Amniotic stem cell (primary cell): ENCODE measurements at regions not wholly inside any gene's neighbourhood (a gene's known extent, or its start where the extent isn't known, plus 50 kb on each side); places are given as distances from the start of the nearest gene placed in this dataset.

Source experiments
- DNase-seq: peaks from one replicate; lab custom pipeline; 2025; lab: John Stamatoyannopoulos, UW

DNA sequence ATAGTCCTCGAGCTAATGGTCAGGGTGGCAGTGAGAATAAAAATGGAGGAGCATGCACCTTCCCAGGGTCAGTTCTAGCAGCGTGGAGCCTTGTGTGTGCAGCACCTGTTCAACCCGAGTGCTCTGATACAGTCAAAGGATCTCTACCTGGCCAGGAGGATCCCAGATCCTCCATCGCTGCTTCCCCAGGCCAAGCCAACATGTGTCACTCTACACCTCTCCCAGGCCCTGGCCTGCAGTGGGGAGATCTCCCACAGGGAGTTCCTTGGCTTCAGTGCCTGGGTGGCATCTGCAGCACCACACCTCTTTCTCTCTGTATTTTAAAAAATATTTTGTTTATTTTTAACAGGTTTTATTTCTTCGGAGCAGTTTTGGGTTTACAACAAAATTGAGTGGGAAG, 414.8 kb upstream of the C2CD4B start:
- DNase-seq = no peak

DNA sequence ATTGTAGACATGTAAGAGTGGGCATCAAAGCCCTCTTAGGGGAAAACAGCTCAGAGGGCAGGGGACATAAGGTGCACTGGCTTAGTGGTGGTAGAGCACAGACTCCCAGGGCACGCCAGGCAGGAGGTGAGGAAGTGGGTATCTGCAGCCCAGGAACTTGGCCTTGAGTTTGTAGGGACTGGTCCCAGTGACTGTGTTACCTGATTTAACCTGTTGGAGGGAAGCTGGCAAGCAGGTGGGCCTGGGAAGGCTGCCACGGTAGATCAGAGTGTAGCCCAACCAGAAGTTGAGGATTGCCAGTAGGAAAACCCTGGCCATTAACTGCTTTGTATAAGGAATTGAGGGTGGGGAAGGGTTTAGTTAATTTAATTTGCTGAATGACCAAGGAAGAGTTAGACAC, 417.5 kb upstream of the C2CD4B start:
- no peak for DNase-seq

DNA sequence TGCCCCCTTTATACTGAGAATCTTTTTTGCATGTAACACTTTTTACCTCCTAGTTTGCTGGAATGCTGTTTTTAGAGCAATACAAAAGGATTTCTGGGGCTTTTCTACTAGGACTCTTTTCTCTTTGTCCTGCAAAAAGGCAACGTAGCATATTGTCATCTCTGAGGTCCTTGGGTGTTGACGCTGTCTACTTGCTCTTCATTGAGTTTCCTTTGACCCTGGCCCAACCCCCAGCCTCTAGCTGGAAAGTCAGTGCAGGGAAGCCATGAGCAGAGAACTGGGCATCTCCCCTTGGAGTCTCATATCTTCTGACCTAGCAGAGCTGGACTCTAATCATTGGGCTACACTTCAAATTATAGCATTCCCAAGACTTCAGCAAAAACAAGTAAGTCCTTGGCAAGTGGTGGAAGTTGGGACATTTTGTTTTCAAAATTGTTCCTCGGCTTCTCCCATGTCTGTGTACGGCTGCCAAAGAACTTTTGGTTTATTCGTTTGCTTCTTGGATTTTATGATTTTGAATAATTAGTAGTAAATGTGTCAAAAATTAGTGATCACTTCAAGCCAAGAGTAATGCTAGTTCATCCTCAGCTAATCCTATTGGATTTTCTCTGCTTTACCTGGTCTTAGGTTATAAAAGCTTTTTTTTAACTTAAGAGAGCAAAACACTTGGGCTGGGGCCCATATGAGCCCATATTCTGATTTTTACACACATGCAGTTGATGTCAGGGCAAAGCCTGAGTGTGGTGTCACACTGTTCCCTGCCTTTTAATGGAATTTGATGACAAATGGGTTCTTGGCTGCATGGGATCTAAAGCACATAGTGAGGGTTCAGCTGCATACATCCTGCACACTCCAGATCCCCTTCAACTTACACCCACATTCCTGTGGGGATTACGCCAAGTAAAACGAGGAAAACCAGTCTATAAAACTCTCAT, 419.5 kb upstream of the C2CD4B start:
- no peak for DNase-seq

DNA sequence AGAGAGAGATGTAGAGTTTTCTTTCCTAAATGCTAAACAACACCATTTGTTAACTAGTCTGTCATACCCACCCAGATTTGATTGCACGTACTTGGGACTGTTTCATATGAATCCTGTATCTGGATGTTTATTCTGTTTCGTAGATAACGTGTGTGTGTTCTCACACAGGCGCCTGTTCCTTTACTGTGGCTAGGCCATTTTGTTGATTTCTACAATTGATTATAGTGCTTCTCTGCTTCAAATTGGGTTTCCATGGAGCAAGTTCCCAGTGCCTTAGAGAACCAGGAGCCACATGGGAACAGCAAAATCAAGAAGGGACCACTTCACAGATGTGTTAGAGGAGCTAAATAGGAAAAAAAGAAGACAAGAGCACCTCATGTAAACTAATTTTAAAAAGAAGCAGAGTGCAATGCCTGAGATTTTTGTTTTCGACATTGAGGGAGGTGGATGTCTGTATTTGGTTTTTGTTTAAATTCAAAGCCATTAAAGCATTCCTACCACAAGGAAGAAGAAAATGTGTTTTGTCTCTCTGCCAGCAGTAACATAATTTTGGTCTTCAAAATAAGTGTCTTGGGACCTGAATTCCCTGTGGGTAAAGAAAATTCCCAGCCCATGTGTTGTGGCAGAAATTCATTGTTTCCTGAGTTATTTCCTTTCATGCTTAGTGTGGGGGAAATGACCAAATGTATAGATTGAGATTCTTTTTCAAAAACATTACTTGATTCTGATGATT, 424.0 kb upstream of the C2CD4B start:
- no peak for DNase-seq

DNA sequence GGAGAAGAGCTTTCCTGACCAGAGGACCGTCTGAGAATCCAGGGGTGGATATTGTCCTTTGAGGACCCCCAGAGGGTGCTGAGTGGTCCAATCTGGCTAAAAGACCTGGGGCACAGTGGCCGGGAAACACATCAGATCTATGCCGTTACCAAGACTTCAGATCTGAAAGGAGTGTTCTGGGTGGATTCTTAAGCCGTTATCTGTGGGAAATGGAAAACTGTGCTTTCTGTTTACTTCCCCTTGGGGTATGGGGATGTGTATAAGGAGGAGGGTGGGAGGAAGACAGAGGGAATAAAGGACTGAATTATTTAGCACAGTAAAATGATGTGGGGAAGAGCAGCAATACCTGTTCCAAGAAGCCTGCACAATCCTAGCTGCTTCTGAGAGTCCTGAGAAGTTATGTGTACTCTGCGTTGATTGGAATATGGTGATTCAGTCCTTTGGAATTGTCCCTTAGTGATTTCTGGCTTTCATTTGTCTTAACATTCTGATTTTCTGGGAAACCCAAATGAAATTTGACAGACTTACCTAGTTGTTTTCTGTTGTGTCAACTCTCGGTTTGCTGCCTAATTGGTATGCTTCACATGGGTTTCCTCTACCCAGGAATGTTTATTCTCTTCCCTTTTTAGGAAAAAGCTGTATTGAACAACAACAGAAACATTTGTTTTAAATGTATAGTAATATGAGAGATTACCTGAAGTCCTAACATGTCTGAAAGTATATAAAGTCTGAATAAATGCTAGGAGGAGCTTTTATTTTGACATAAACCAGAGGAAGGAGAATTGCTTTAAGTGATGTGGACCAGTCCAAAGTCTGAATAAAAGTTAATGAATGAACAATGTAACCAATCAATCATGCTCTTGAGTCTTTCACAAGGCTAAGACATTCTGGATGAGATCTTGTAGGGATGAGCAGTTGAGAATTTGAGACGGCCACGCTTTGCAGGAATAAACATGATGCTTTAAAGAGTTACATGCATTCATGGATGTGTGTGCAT, 427.1 kb upstream of the C2CD4B start:
- no peak for DNase-seq

DNA sequence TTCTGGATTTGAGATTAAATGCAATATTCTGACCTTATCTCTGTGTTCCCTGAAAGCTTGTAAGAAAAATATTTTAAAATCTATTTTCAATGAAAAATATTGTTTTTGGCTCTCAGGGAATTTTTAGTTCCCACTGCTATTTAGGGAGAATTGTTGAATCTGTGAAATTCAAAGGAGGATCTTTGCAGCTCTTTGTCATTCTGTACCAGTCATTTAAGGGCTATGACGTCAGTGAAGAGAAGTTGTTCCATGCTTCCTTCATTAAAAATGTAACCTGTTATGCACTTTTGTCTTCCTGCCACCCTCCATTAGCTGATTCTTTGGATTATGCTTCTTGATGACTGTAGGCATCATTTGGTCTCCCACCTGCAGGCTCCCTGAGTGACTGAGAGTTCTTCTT, 427.8 kb upstream of the C2CD4B start:
- no peak for DNase-seq

DNA sequence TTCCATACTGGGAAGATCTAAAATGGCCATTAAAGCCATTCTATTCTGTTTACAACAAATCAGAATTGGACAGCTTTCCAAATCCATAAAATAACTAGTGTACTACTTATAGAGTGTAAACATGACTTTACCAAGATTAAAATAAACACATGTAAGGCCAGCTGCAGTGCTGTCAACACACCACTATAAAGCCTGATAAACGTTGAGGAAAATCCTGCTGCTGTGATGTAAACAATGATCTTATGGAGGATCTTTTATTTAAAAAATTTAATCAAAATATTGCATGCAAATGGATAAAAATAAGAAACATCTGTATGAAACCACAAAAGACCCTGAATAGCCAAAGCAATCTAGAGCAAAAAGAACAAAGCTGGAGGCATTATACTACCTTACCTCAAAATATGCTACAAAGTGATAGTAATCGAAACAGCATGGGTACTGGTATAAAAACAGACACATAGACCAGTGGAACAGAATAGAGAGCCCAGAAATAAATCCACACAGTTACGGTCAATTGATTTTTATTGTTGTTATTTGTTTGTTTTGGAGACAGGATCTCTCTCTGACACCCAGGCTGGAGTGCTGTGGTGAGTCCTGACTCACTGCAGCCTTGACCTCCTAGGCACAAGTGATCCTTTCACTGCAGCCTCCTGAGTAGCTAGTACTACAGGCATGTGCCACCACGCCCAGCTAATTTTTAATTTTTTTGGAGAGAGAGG, 428.8 kb upstream of the C2CD4B start:
- DNase-seq = no peak

DNA sequence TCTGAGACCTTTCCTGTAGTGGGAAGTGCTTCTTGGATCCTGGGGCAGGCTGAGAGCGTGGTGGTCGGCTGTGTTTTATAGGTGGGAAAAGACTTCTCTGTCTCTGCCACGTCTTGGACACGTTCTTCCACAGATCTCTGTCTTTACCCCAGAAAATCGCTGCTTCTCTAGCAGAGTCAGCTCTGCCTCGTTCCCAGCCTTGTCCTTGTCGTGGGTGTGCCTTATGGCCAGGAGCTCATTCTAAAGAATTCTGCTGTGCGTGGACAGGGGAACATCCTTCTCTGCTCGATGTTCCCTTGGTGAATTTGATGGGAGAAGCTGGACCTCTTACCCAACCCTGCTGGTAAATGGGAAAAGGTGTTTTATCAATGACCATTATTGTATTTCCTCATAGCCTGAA, 433.1 kb upstream of the C2CD4B start:
- DNase-seq = no peak

DNA sequence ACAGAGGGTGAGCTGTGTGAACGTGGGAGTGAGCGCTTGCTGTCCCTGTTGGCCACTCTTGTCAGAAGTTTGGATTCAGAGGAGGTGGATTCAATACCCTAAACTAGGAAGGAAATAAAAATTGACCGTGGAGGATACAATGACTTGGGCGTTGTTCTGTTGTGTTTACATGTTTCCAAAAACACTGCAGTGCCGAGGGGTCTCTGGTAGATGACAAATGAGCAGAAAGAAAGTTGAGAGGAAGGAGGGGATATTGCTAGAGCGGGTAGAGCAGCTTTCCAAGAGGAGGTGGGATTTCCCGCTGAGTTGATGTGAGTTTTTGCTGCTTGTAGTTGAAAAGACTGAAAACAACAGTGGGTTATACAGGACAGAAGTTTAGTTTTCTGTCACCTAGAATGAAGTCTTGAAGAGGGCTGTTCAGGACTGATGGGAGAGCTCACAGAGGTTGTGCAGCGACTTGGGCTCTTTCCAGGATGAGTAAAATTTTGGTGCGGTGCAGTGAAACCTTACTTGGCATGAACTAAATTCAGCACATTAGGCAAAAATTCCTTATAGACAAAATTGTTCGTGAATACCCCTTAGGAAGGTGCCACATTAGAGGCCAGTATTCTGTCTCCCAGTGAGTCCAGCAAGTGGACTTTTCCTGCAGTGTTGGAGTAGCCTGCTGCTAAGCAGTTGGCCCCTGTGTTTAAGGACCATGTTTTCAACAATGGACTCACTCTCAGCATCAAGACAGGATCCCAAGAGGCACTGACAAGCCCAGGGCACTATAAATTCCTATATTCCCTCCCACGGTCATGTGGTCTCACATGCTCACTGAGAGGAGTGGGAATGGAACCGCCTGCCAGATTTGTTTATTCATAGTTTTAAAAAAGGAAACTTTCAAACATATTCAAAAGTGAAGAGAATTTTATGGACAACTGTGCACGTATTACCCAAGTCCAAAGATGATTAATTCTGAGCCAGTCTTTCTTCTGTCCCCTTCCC, 435.0 kb upstream of the C2CD4B start:
- DNase-seq = no peak

DNA sequence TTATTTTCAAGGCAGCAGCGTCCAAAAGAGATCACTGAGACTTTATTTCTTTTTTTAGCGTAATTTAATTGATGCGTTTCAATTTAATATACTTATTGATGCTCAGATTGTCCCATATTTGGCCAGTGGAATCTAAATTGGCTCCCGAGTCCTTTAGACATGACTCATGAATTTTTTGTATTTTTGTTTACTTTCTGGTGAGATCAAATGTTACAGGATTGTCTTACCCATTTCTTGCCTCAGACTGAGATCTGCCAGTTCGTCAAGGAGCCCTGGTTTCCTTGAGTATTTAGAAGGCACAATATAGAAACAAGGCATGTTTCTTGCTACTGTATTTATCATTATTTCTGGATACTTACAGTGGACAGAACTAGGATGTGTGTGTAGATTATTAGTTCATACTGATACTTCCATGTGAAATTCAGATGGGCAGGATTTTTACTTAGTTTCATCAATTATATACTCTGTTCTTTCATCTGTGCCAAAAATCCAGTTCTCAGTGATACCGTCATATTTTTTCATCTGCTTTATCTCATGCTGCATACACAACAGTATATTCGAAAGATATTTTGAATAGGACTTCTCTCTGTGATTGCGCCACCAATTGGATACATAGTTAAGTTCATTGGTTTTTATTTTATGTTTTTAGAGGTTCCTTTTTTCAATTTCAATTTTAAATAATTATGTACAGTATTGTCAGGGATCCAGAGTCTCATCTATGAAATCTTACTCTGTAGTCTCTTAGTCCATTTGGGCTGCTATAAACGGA, 436.9 kb upstream of the C2CD4B start:
- DNase-seq = no peak

DNA sequence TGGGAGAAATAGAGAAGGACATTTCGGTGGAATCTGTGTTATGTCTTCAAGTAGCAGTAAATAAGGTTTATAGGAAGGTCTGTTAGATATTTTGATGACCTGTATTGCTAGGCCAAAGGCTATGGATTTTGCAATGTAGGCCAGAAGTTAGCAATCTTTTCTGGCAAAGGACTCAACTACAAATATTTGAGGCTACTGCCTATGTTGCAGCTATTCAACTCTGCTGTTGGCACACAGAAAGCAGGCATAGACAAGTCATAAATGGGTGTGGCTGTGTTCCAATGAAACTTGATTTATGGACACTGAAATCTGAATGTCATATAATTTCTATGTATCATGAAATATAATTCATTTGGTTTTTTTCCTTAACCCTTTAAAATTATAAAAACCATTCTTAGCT, 438.7 kb upstream of the C2CD4B start:
- DNase-seq = no peak

DNA sequence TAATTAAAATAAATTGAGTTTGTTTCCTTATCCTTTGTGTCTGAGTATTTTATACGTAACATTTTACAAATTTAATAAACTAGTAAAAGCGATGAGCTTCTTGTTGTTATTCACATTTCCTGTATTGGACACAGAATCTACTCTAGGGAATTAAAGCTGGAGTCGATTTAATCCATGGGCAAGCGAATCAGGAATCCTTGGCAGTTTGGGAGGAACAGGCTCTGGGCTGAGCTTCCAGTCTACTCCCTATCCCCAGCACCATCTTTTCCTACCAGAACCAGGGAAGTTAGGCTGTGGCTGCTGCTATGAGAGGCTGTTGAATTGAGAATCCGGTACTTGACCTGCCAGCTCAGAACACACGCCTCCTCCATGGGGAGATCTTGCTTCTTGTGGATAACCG, 437.3 kb upstream of the TPM1 start:
- no peak for DNase-seq

DNA sequence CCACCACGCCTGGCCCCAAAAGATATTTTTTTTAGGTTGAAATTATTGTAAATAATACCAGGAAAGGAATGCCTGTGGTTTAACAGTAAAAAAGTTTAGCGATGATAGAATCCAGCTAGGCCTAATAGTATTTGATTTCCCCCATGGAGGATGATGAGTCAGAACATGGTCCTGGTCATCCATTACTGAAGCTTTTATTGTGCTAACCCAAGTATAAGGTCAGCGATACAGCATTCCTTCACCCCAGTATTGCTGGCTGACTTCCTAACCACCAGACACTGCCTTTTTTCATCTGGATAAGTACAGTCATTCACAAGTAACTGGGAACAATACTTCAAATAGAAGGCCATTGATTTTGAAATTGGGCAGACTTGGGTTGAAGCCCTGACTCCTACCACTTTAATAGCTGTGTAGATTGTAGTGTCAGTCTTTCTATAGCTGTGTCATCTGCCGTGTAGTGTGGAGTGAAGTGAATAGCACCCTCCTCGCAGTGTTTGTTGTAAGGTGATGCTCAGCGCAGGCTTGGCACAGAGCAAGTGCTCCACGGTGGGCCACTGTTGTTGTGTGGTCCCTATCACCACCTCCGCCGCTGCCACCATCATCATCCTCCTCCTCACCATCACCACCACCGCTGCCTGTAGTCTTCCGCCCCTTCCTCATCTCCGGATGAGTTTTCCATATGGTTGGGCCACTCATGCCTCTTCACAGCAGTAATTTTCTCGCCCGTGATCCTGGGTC, 436.0 kb upstream of the TPM1 start:
- DNase-seq = peak; percentile 87

DNA sequence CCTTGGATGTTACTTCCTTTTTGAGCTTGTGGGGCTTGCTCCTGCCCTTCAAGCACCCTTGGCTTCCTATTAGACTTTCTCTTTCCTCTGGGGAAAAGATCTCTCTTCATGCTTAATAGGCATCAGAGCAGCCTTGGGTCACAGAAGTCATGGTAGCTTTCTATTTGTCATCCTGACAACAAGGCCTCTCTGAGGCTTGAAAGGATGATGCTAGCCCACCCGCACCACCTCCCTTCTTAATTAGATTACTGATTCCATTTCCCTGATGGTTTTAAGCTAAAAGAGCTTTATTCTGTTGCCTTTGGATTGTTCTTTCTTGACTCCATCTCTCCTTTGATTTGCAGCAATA, 435.5 kb upstream of the TPM1 start:
- DNase-seq = no peak

DNA sequence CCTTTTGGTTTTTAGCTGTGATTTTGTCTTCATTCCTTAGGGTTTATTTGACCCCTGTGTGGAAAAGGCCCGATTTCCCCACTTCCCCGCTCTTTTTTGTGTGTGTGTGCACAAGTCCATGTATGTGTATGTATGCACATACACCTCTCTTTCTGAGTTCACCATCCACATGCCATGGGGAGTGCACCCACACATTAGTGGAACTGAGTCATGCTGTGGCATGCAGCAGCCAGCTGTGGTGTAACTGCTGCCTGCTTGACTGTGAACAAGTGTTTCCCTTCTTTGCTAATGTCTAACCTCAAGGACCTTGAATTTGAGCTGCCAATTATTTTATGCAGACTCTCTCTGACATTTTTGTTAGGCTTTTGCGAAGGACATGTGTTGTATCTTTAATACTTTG, 434.9 kb upstream of the TPM1 start:
- DNase-seq = no peak

DNA sequence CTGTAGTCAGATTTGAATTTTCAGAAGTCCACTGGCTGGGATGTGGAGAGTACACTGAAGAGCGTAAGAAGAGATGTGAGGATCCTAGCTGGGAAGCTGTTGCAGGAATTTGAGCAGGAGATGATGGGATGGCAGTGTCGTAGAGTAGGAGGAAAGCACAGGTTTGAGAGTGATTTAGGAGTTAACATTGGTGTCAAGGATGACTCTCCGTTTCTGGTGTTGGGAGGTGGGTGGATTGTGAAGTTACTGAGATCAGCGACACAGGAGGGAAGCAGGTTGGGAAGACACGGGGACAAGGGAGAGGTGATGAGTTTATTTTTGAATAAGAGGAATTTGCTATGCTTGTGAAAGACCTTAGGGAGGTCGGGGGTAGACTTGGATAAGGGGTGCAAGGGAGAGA, 434.2 kb upstream of the TPM1 start:
- DNase-seq = no peak

DNA sequence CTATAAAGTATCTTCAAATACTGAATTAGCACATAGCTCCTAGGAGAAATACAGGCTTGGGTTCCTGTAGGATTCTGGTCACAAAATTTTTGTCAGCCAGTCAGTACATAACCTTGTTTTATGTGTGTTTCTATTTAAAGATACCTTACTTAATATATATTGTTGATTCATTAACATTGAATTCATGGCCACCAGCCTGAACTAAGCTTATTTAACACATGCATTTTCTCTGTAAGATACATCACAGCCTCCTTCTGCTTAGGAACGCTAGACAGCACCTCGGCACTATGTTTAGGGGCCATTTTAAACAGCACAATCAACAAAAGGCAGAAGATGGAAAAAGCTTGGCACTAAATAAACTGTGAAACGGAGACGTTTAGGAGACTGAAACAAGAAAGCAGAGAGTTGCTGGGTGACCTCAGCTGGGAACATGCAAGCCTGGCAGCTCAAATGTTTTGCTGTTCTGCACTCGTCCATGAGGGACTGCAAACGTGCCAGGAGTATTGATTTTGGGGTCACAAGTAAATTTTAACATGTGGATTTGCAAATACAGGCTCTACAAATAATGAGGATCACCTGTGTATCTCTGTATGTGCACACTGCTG, 432.2 kb upstream of the TPM1 start:
- no peak for DNase-seq

DNA sequence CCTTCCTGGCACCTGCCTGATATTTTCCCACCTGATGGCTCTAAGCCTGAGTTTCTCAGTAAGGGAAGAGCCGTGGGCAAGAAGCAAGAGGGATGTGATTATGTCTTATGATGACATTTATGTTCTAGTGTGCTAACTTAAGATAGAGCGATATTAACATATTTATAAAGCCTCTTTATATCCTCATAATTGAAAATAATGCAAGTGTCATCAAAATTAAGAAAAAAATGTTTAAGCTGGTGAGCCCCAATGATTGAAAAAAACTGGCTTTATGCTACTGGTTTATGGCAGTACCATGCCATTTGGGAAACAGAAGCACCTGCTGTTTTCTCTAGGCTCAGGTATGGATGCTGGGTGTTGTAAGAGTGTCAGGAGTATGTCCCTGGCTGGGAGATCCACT, 431.5 kb upstream of the TPM1 start:
- no peak for DNase-seq
